SK-N-SH (cell line): ENCODE measurements at regions not wholly inside any gene's neighbourhood (a gene's known extent, or its start where the extent isn't known, plus 50 kb on each side); places are given as distances from the start of the nearest gene placed in this dataset.

Experiments
- CTCF ChIA-PET: fragments of 300-600, 350-600 bp; formaldehyde crosslinking; extraction: SDS; loops from one replicate; lab custom pipeline; 2021; lab: Yijun Ruan, JAX
- POLR2A ChIA-PET: fragments of 350-600 bp; sonication (Branson Sonifier 250); formaldehyde crosslinking; extraction: SDS; loops from one replicate; lab custom pipeline; 2020; ENCODE audit warnings: antibody characterized with exemption, inconsistent platforms; lab: Yijun Ruan, JAX
- DNase-seq: peaks from one replicate; pipeline ENCODE4 v3.0.0; 2012
- H2AFZ ChIP-seq: fragments of 200-600 bp; sonication (generic); 2 replicates; pipeline ENCODE4 v1.8.1; 2016; ENCODE audit warnings: antibody characterized with exemption, mild to moderate bottlenecking, low read depth
- H3F3A ChIP-seq: fragments of 200-600 bp; sonication (generic); replicated peaks from 2 replicates; pipeline ENCODE3; 2016; ENCODE audit warnings: antibody characterized with exemption, mild to moderate bottlenecking; ENCODE audit not compliant: insufficient read depth
- H3K27ac ChIP-seq, 2 experiments: fragments of 200-500 bp in 1 of 2; fragments of 200-600 bp in 1 of 2; sonication (Bioruptor generic) in 1 of 2; sonication (generic), shearing (Covaris generic) in 1 of 2; 2 replicates each; pipeline versions ENCODE4 v1.5.1 to v1.6.1; 2014 to 2016; ENCODE audit warnings: low read depth in 2 of 2, inconsistent platforms in 1 of 2, low read length in 1 of 2, mild to moderate bottlenecking in 1 of 2, mixed read lengths in 1 of 2
- H3K27me3 ChIP-seq: fragments of 200-600 bp; sonication (generic), shearing (Covaris generic); 2 replicates; pipeline ENCODE4 v1.6.1; 2016; ENCODE audit warnings: mixed run types; ENCODE audit not compliant: insufficient read depth
- H3K36me3 ChIP-seq, 2 experiments: fragments of 200-500 bp in 1 of 2; fragments of 200-600 bp in 1 of 2; sonication (Bioruptor generic) in 1 of 2; sonication (generic) in 1 of 2; replicated peaks in 1 of 2; 2 replicates each; pipeline versions ENCODE3 to v1.5.1; 2014 to 2016; ENCODE audit warnings: low read length in 1 of 2, mild to moderate bottlenecking in 1 of 2; ENCODE audit not compliant: insufficient read depth in 2 of 2, control insufficient read depth in 1 of 2
- H3K4me1 ChIP-seq, 2 experiments: fragments of 200-500 bp in 1 of 2; fragments of 200-600 bp in 1 of 2; sonication (Bioruptor generic) in 1 of 2; sonication (generic), shearing (Covaris generic) in 1 of 2; 2 replicates each; pipeline versions ENCODE4 v1.5.1 to v1.6.1; 2014 to 2016; ENCODE audit warnings: low read depth in 1 of 2, low read length in 1 of 2, mixed run types in 1 of 2; ENCODE audit not compliant: insufficient read depth in 2 of 2, control insufficient read depth in 1 of 2
- H3K4me2 ChIP-seq: fragments of 200-600 bp; sonication (generic), shearing (Covaris generic); 2 replicates; pipeline ENCODE4 v1.6.1; 2017; ENCODE audit warnings: mixed run types
- H3K4me3 ChIP-seq, 2 experiments: fragments of 200-500 bp in 1 of 2; fragments of 200-600 bp in 1 of 2; sonication (Bioruptor generic) in 1 of 2; sonication (generic), shearing (Covaris generic) in 1 of 2; 2 replicates each; pipeline versions ENCODE4 v1.5.1 to v1.8.1; 2014 to 2016; ENCODE audit warnings: low read depth in 2 of 2, inconsistent platforms in 1 of 2, low read length in 1 of 2, mild to moderate bottlenecking in 1 of 2, mixed read lengths in 1 of 2, moderate library complexity in 1 of 2
- H3K79me2 ChIP-seq: fragments of 200-600 bp; sonication (generic); 2 replicates; pipeline ENCODE4 v1.8.1; 2017; ENCODE audit warnings: mild to moderate bottlenecking; ENCODE audit not compliant: insufficient read depth
- H3K9ac ChIP-seq: fragments of 200-600 bp; sonication (generic); 2 replicates; pipeline ENCODE4 v1.6.1; 2017; ENCODE audit warnings: mixed run types
- H3K9me2 ChIP-seq: fragments of 200-600 bp; sonication (generic); 2 replicates; pipeline ENCODE4 v1.6.1; 2017; ENCODE audit warnings: mixed run types
- H3K9me3 ChIP-seq: fragments of 200-600 bp; sonication (generic); 2 replicates; pipeline ENCODE4 v1.6.1; 2017; ENCODE audit warnings: mixed run types, mild to moderate bottlenecking, moderate library complexity
- H4K20me1 ChIP-seq: fragments of 200-600 bp; sonication (generic); 2 replicates; pipeline ENCODE4 v1.6.1; 2017; ENCODE audit warnings: mild to moderate bottlenecking, mixed run types; ENCODE audit not compliant: insufficient read depth
- EZH2phosphoT487 ChIP-seq: fragments of 200-600 bp; sonication (generic); IDR thresholded peaks from 2 replicates; pipeline ENCODE4 v1.6.1; 2017; ENCODE audit warnings: low read depth, mixed run types, mild to moderate bottlenecking, antibody characterized with exemption, moderate library complexity, borderline replicate concordance
- FOXJ3 ChIP-seq: sonication (generic); formaldehyde crosslinking; IDR thresholded peaks from 2 replicates; pipeline ENCODE4 v1.5.1; 2020; ENCODE audit warnings: mild to moderate bottlenecking, missing genetic modification reagents
- GATA2 ChIP-seq: sonication (generic); formaldehyde crosslinking; IDR thresholded peaks from 2 replicates; pipeline ENCODE4 v1.5.0; 2020; ENCODE audit warnings: mild to moderate bottlenecking, missing genetic modification reagents
- RFX5 ChIP-seq: IDR thresholded peaks from 2 replicates; pipeline ENCODE4 v1.6.1; 2012; ENCODE audit warnings: mild to moderate bottlenecking, improper control_type of control experiment, low read length
- SIN3A ChIP-seq: IDR thresholded peaks from 2 replicates; pipeline ENCODE4 v1.6.1; 2012; ENCODE audit warnings: low read depth, mild to moderate bottlenecking, low read length, moderate library complexity, borderline replicate concordance
- SMC3 ChIP-seq: IDR thresholded peaks from 2 replicates; pipeline ENCODE4 v1.6.1; 2012; ENCODE audit warnings: low read depth, low read length, improper control_type of control experiment
- YY1 ChIP-seq: IDR thresholded peaks from 2 replicates; pipeline ENCODE4 v1.4.0; 2012; ENCODE audit warnings: low read depth, mild to moderate bottlenecking
- WGBS: methylation state at CpG from one replicate; pipeline ENCODE4 v1.1.6; 2017; ENCODE audit warnings: low lambda C conversion rate; 5-methylcytosine and 5-hydroxymethylcytosine counted together
- TF ChIP-seq, protein P1 (sequence below): IDR thresholded peaks from 2 replicates; pipeline ENCODE4 v1.6.1; 2012; ENCODE audit warnings: mild to moderate bottlenecking, low read depth, low read length, moderate library complexity

DNA sequence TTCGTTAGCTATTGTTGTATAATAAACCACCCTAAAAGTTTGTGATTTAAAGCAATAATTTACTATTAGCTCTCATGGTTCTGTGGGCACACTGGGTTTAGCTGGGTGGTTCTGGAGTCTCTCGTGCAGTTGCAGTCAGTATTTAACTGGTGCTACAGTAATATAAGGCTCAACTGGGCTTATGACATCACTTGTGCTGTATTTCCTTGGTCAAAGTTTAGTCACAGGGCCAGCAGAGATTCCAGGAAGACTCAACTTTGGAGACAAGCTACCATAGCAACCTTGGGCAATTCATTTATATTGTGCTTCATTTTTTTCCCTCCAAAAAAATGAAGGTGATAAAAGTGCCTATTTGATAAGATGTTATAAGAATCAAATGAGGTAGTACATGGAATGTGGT lies 204.2 kb upstream of the GUCY1A2 start:
- Histone ChIP-seq H2AFZ (no peak overlapping the region), H3K36me3 (no peaks in the 10 kb centered on the region), H3K9me2 (no peaks in the 10 kb centered on the region), H3F3A (no peaks in the 10 kb centered on the region), H3K4me1 (peaks cover 0 to 5% of the 10 kb centered on the region in 2 experiments; a peak in 2 of 4 replicates), H3K79me2 (no peaks in the 10 kb centered on the region), H3K4me3 (no peak overlapping the region), H3K27me3 (no peaks in the 10 kb centered on the region), H3K9ac (no peak overlapping the region), H4K20me1 (no peaks in the 10 kb centered on the region), H3K27ac (no peak overlapping the region), H3K4me2 (no peak overlapping the region), H3K9me3 (no peaks in the 10 kb centered on the region)
- 30% methylated on average over 2 of the region's 2 CpGs for WGBS
- DNase-seq: no peak
- ChIA-PET CTCF (no interaction called here), POLR2A (no interaction called here)
- TF ChIP-seq FOXJ3 (CRISPR knock-in tag) (no peak), EZH2phosphoT487 (no peak), RFX5 (no peak), YY1 (no peak), GATA2 (CRISPR knock-in tag) (no peak), SIN3A (no peak)
- TF ChIP-seq, protein P1, sequence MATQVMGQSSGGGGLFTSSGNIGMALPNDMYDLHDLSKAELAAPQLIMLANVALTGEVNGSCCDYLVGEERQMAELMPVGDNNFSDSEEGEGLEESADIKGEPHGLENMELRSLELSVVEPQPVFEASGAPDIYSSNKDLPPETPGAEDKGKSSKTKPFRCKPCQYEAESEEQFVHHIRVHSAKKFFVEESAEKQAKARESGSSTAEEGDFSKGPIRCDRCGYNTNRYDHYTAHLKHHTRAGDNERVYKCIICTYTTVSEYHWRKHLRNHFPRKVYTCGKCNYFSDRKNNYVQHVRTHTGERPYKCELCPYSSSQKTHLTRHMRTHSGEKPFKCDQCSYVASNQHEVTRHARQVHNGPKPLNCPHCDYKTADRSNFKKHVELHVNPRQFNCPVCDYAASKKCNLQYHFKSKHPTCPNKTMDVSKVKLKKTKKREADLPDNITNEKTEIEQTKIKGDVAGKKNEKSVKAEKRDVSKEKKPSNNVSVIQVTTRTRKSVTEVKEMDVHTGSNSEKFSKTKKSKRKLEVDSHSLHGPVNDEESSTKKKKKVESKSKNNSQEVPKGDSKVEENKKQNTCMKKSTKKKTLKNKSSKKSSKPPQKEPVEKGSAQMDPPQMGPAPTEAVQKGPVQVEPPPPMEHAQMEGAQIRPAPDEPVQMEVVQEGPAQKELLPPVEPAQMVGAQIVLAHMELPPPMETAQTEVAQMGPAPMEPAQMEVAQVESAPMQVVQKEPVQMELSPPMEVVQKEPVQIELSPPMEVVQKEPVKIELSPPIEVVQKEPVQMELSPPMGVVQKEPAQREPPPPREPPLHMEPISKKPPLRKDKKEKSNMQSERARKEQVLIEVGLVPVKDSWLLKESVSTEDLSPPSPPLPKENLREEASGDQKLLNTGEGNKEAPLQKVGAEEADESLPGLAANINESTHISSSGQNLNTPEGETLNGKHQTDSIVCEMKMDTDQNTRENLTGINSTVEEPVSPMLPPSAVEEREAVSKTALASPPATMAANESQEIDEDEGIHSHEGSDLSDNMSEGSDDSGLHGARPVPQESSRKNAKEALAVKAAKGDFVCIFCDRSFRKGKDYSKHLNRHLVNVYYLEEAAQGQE: no peak
- TF ChIP-seq, all 33 proteins: peak for 0

DNA sequence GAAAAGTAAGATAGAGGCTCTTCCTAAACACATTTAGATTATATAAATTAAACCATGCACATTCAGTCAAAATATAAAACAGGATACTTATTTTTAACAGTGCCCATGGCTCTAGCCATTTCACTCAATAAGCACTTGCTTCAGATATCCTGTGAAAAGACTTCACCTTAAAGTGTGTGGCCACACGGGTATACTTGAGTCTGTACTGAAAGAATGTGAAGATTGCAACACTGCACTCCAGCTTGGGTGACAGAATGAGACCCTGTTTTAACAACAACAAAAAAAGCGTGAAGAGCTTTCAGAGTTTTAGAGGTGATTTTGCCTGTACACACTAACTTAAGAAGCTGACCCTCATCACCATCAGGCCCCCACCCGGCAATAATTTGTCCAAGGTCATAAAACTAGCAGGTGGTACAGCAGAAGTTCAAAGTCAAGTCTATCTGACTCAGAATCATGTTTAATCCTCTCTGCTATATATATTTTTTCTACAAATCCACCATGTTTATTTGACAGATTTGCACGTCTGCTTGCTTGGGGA lies 203.5 kb upstream of the GUCY1A2 start:
- 28% methylated on average over 4 of the region's 4 CpGs for WGBS
- no peaks in the 10 kb centered on the region for H3K27me3 ChIP-seq
- ChIA-PET POLR2A (no interaction called here), CTCF (no interaction called here)
- H3F3A ChIP-seq: no peaks in the 10 kb centered on the region
- H3K27ac ChIP-seq: no peak overlapping the region
- no peak for DNase-seq
- no peaks in the 10 kb centered on the region for H4K20me1 ChIP-seq
- no peak overlapping the region for H3K4me3 ChIP-seq
- no peak overlapping the region for H3K9ac ChIP-seq
- no peaks in the 10 kb centered on the region for H3K79me2 ChIP-seq
- no peaks in the 10 kb centered on the region for H3K9me2 ChIP-seq
- TF ChIP-seq EZH2phosphoT487 (no peak), SMC3 (no peak)
- no peak overlapping the region for H3K4me2 ChIP-seq
- peaks cover 0 to 5% of the 10 kb centered on the region in 2 experiments; a peak in 2 of 4 replicates for H3K4me1 ChIP-seq
- no peaks in the 10 kb centered on the region for H3K36me3 ChIP-seq
- H2AFZ ChIP-seq: no peak overlapping the region
- H3K9me3 ChIP-seq: no peaks in the 10 kb centered on the region
